Gastrocnemius medialis (tissue), 4 donors: ENCODE measurements at regions not wholly inside any gene's neighbourhood (a gene's known extent, or its start where the extent isn't known, plus 50 kb on each side); places are given as distances from the start of the nearest gene placed in this dataset.

ENCODE experiments used
- ATAC-seq, 2 donors: fragments of 150-250 bp; one replicate each; pipeline ENCODE4 v1.9.1; 2016
- DNase-seq, 2 donors: peaks; one replicate each; pipeline ENCODE4 v3.0.0-alpha.2; 2019
- H3K27ac ChIP-seq, 4 donors: fragments of 200-600 bp; sonication (generic); 1 replicate in 1 of 4; 2 replicates in 3 of 4; pipeline ENCODE4 v1.5.1; 2016 to 2018; ENCODE audit warnings: mild to moderate bottlenecking in 2 of 4, moderate library complexity in 1 of 4
- H3K27me3 ChIP-seq, 3 donors: fragments of 200-600 bp; sonication (generic) in 2 of 3; 1 replicate in 1 of 3; 2 replicates in 2 of 3; pipeline versions ENCODE4 v1.5.1 to v1.6.0; 2016 to 2019; ENCODE audit warnings: mild to moderate bottlenecking in 1 of 3, moderate library complexity in 1 of 3
- H3K36me3 ChIP-seq, 2 donors: fragments of 200-600 bp; sonication (generic) in 1 of 2; one replicate each; pipeline ENCODE4 v1.5.1; 2017 to 2018
- H3K4me1 ChIP-seq, 2 donors: fragments of 200-600 bp; sonication (generic) in 1 of 2; one replicate each; pipeline ENCODE4 v1.5.1; 2016 to 2017; ENCODE audit warnings: mild to moderate bottlenecking in 2 of 2
- H3K4me3 ChIP-seq, 4 donors: fragments of 200-600 bp; sonication (generic) in 3 of 4; 1 replicate in 1 of 4; 2 replicates in 3 of 4; pipeline ENCODE4 v1.5.1; 2016 to 2019; ENCODE audit warnings: mild to moderate bottlenecking in 2 of 4
- H3K9me3 ChIP-seq, 3 donors: fragments of 200-600 bp; sonication (generic) in 2 of 3; 1 replicate in 1 of 3; 2 replicates in 2 of 3; pipeline ENCODE4 v1.5.1; 2016 to 2019
- POLR2A ChIP-seq, 2 donors: fragments of 450-650 bp; IDR thresholded peaks; one replicate each; pipeline ENCODE4 v1.6.1; 2017; ENCODE audit warnings: antibody characterized with exemption in 2 of 2, mild to moderate bottlenecking in 2 of 2, moderate library complexity in 2 of 2
- in situ Hi-C, 4 donors: fragments of 200-750 bp; cut with MboI; loops; one replicate each; pipeline versions ENCODE4 v1.15.0 to v1.8.0; 2017; ENCODE audit warnings: low sequenced_read_pairs in 4 of 4
- intact Hi-C: fragments of 100-400 bp; cut with DNase I; formaldehyde crosslinking; loops from one replicate; pipeline ENCODE4 v1.15.1; 2023; ENCODE audit warnings: low total_unique reads
- TF ChIP-seq, protein P1 (sequence below), 5 experiments: fragments of 450-650 bp in 3 of 5; fragments of 200-600 bp in 2 of 5; sonication (generic) in 2 of 5; IDR thresholded peaks in 4 of 5; conservative IDR thresholded peaks in 1 of 5; 1 replicate in 4 of 5; 2 replicates in 1 of 5; pipeline ENCODE4 v1.5.1; 2016 to 2019; ENCODE audit warnings: antibody characterized with exemption in 5 of 5, mild to moderate bottlenecking in 3 of 5, moderate library complexity in 3 of 5

DNA sequence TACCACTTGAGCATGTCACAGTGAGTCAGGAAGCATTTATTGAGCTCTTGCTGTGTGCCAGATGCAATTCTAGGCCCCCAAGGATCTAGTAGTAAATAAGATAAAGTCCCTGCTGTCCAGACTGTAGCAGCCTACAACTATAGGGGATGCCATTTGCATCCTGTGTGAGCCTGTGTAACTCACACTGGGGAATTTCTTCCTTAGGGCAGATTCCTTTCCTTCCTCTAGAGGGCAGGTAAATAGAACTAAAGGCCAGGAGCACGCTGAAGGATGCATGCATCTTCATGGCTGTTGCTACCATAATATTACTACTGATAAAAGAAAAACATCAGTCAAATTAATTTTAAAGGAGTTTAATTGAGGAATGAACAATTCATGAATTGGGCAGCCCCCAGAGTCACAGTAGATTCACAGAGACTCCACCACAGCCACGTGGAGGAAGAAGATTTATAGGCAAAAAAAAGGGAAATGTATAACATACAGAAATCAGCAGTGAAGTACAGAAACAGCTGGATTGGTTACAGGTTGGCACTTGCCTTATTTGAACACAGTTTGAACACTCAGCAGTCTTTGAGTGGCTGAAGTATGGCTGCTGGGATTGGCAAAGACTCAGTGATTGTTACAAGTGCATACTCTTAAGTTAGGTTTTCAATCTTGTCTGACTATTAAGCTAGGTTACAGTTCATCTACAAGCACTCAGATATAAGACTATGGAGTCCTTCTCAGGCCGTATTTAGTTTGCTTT lies 98.9 kb downstream of the ACTL7B start:
- in situ Hi-C loops: loop anchor here in 3 of 4 donors (25.0 kb wide), 1 partner anchor 1295 kb away; no protein-coding TSS in a partner anchor
- TF ChIP-seq POLR2A (IDR thresholded peaks at IDR 0.05): no peak
- TF ChIP-seq, protein P1, sequence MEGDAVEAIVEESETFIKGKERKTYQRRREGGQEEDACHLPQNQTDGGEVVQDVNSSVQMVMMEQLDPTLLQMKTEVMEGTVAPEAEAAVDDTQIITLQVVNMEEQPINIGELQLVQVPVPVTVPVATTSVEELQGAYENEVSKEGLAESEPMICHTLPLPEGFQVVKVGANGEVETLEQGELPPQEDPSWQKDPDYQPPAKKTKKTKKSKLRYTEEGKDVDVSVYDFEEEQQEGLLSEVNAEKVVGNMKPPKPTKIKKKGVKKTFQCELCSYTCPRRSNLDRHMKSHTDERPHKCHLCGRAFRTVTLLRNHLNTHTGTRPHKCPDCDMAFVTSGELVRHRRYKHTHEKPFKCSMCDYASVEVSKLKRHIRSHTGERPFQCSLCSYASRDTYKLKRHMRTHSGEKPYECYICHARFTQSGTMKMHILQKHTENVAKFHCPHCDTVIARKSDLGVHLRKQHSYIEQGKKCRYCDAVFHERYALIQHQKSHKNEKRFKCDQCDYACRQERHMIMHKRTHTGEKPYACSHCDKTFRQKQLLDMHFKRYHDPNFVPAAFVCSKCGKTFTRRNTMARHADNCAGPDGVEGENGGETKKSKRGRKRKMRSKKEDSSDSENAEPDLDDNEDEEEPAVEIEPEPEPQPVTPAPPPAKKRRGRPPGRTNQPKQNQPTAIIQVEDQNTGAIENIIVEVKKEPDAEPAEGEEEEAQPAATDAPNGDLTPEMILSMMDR (IDR thresholded peaks at IDR 0.05 in 4 of 5, conservative IDR thresholded peaks at IDR 0.05 in 1 of 5): no peak
- intact Hi-C loops: no loop called here
- no peak for ATAC-seq
- H3K27me3 ChIP-seq: peaks cover 0 to 2% (median 0%) of the 10 kb centered on the region in 3 donors
- no peaks in the 10 kb centered on the region for H3K36me3 ChIP-seq
- H3K4me1 ChIP-seq: peaks cover 0 to 6% of the 10 kb centered on the region in 2 donors
- no peak overlapping the region for H3K4me3 ChIP-seq
- no peak overlapping the region for H3K27ac ChIP-seq
- no peak for DNase-seq
- no peaks in the 10 kb centered on the region for H3K9me3 ChIP-seq

DNA sequence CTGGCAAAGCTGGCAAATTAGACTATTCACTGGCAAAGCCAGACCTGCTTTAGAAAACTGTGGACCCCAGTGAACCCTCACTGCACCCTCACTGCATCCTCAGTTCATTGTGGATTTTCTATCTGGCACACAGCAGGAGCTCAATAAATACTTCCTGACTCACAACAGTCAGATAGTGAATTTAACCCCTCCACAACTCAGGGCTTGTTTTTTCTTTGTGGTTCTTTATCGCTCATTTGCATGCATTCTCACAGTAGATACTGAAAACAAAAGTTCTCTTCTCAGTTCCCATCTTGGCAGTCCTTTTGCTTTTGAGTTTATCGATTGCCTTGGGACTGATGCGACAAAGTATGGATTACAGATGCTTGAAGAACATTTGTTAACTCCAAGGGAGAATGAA lies 99.8 kb downstream of the ACTL7B start:
- intact Hi-C loops: no loop called here
- ATAC-seq: no peak
- TF ChIP-seq, protein P1 (IDR thresholded peaks at IDR 0.05 in 4 of 5, conservative IDR thresholded peaks at IDR 0.05 in 1 of 5): no peak
- TF ChIP-seq POLR2A (IDR thresholded peaks at IDR 0.05): no peak
- in situ Hi-C loops: loop anchor here in 3 of 4 donors (25.0 kb wide), 1 partner anchor 1294 kb away; no protein-coding TSS in a partner anchor
- Histone ChIP-seq H3K9me3 (no peaks in the 10 kb centered on the region), H3K4me3 (no peak overlapping the region), H3K36me3 (no peaks in the 10 kb centered on the region), H3K27me3 (peaks cover 0 to 2% (median 0%) of the 10 kb centered on the region in 3 donors), H3K27ac (no peak overlapping the region), H3K4me1 (no peaks in the 10 kb centered on the region)
- no peak for DNase-seq

DNA sequence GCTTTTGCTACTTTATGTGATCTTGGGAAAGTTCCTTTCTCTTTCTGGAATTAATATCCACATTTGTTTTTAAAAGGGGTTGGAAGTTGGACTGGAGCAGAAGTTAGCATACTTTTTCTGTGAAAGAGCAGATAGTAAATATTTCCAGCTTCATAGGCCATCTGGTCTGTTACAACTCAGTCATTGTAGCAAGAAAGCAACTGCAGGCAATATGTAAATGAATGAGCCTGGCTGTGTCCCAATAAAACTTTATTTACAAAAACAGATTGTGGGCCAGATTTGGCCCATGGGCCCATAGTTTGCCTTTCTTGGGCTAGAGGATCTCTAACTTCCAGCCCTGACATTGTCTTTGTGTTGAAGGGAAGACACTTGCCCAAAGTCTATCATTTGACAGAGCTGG lies 104.4 kb downstream of the ACTL7B start:
- Histone ChIP-seq H3K36me3 (no peaks in the 10 kb centered on the region), H3K4me1 (no peaks in the 10 kb centered on the region), H3K27ac (no peak overlapping the region), H3K4me3 (no peak overlapping the region), H3K9me3 (no peaks in the 10 kb centered on the region), H3K27me3 (peaks cover 0 to 2% (median 0%) of the 10 kb centered on the region in 3 donors)
- in situ Hi-C loops (loop anchor here in 3 of 4 donors (25.0 kb wide), 1 partner anchor 1289 kb away; no protein-coding TSS in a partner anchor), intact Hi-C loops (no loop called here)
- ATAC-seq (no peak), DNase-seq (no peak)
- no peak for TF ChIP-seq POLR2A (IDR thresholded peaks at IDR 0.05)
- TF ChIP-seq, protein P1 (IDR thresholded peaks at IDR 0.05 in 4 of 5, conservative IDR thresholded peaks at IDR 0.05 in 1 of 5): no peak

DNA sequence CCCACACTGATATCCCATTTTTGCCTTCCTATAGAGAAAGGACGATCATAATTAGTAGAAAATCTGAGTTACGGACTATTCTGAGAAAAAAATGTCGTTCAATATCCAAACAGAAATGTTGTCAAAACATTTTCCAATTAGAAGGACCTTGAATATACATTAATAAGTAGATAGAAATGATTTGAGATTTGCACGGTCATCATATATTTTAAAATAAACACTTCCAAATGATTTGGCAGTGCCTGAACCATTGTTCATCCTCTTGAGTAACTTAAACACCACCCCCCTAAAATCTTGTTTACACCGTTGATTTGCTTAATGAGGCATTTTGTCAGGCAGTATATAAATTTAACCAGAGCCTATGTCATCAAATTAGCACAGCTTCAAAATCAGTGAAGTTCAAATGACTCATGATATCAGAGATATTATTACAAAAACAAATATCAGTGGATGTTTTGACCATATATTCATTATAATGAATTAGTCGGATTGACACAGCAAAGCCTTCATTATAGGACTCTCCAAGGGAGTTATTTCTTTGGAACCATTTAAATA lies 105.0 kb downstream of the ACTL7B start:
- no peaks in the 10 kb centered on the region for H3K36me3 ChIP-seq
- H3K9me3 ChIP-seq: no peaks in the 10 kb centered on the region
- DNase-seq: no peak
- TF ChIP-seq POLR2A (IDR thresholded peaks at IDR 0.05): no peak
- TF ChIP-seq, protein P1 (IDR thresholded peaks at IDR 0.05 in 4 of 5, conservative IDR thresholded peaks at IDR 0.05 in 1 of 5): no peak
- in situ Hi-C loops (loop anchor here in 3 of 4 donors (25.0 kb wide), 1 partner anchor 1288 kb away; no protein-coding TSS in a partner anchor), intact Hi-C loops (no loop called here)
- H3K4me1 ChIP-seq: no peaks in the 10 kb centered on the region
- H3K27me3 ChIP-seq: peaks cover 0 to 2% (median 0%) of the 10 kb centered on the region in 3 donors
- no peak overlapping the region for H3K4me3 ChIP-seq
- no peak overlapping the region for H3K27ac ChIP-seq
- ATAC-seq: no peak
